ENCODE measurements at regions not wholly inside any gene's neighbourhood (a gene's known extent, or its start where the extent isn't known, plus 50 kb on each side); places are given as distances from the start of the nearest gene placed in this dataset.
"Not testable (repeated sequence)": the region's sequence is repeated elsewhere in the genome, so short reads cannot be mapped to it uniquely, and the experiment has no call there.

DNA sequence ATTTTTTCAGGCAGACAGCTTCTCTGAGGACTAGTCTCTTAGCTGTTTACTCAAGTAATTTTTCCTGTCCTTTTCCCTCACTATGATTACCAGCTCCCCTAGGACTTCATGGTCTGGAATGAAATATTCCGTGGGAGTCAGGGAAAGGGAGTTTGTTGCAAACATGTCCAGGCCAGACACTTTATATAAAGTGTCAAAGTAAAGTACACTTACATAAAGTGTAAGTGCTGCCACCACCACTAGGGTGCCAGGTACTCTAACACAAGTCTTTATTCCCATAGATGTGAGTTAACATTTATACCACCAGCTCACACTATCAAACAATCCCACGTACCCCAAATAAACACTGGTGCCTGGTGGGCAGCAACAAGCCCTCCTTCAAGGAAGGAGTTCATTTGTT lies 179.8 kb downstream of the SNRPN start:
- ATAC-seq (peak; percentile 43), DNase-seq (no peak)
- intact Hi-C loops (cut with micrococcal nuclease), result no loop called here

DNA sequence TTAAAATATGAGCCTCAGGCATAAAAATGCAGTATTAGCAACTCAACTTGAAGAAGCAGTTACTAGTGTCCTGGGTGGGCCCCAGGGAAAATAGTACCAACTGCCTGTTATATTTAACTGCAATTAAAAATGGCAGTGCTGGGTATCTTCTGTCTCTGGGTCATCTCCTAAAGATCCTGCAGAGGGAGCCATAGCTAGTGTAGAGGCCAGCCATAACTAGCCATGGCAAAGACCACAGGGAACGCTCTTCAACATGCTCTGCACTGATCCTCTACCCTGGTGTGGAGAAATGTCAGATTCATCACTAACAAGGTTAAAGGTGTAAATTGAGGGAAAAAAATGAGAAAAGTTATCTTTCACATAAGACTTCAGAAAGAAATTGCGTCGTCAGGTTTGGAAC lies 181.3 kb downstream of the SNRPN start:
- intact Hi-C loops (cut with micrococcal nuclease), result no loop called here
- ATAC-seq, result peak; percentile 61

DNA sequence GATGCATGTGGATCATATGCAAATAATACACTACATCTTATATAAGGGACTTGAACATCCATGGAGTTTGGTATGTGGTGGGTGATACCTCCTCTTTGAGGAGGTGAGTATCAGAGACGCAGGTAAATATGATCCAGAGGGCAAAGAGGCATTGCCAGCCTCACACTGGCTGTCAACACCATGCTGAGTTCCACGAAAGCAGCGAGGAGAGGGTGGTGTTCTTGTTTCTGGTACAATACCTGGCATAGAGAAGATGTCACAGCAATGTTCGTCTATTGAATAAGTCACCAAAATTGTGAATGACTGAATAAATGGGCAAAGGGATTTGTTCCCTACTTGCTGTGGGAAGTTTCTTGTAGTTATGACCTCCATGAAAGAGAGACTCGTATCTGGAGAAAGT lies 182.2 kb downstream of the SNRPN start:
- intact Hi-C loops (cut with micrococcal nuclease), result no loop called here
- no peak for DNase-seq
- no peak for ATAC-seq

More for the DNA sequence above, 181.3 kb downstream of the SNRPN start:
- DNase-seq, result no peak

DNA sequence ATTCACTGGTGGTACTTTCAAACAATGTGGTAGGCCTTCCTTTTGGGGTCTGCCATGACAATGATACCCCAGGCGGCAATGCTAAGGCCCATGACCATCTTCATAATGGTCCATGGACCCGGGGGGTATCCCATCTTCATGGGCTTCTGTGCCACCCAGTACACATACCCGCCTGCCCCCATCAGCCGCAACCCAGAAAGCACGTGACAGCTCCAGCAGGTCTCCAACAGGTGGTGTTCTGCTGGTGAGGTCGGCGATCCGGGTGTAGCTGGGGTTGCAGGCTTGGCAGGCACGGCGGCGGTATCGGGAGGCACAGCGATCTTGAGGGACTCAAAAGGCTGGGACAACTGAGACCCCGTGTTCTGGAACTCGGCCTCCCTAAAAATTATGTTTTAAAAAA lies 214.5 kb downstream of the SNRPN start:
- intact Hi-C loops (cut with micrococcal nuclease), result no loop called here
- DNase-seq, result peak; percentile 12

DNA sequence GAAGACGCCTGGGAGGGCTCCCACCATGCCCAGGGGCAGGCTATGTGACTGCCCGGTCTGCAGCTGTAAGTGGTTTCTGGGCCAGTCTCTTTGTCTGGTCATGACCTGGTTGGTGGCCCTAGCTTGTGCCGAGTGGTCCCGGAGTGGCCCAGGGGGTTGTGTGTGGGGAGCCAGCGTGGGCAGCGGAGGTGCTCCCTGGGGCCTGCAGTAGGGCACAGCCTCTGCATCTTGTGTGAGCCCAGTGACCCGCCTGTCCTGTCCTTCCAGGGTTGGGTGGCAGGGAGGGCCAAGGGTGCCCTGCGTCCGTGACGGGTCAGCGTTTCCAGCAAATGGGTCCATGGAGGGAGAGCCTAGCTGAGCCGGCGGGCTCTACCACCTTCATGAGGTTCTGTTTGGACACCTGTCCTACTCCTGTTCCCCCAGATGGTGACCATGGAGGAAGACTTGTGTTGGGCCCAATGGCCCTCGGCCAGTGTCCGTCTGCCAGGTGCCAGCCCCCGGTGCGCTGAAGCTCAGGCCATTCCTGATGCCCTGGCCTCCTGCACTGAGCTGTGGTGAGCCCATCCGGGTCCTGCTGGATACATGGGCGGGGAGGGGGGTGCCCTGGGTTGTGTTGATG lies 215.4 kb downstream of the SNRPN start:
- peak; percentile 19 for DNase-seq
- no peak for ATAC-seq
- intact Hi-C loops (cut with micrococcal nuclease), result no loop called here

More for the DNA sequence above, 214.5 kb downstream of the SNRPN start:
- no peak for ATAC-seq

DNA sequence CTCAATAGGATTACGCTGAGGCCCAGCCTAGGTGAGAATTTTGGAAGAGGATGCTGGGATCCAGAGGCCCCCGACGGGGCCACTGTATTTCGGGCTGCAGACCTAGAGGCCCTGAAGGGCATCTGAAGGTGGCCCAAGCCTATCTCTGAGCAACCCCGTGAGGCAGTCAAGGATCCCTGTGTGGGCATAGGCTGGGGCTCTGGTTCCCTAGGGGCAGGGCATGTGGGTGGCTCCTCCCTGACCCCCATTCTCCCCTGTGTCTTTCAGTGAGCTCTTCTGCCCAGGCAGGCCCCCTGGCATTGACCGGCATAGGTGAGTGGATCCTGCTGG lies 216.0 kb downstream of the SNRPN start:
- no peak for ATAC-seq
- intact Hi-C loops (cut with micrococcal nuclease), result no loop called here
- DNase-seq, result peak; percentile 1

DNA sequence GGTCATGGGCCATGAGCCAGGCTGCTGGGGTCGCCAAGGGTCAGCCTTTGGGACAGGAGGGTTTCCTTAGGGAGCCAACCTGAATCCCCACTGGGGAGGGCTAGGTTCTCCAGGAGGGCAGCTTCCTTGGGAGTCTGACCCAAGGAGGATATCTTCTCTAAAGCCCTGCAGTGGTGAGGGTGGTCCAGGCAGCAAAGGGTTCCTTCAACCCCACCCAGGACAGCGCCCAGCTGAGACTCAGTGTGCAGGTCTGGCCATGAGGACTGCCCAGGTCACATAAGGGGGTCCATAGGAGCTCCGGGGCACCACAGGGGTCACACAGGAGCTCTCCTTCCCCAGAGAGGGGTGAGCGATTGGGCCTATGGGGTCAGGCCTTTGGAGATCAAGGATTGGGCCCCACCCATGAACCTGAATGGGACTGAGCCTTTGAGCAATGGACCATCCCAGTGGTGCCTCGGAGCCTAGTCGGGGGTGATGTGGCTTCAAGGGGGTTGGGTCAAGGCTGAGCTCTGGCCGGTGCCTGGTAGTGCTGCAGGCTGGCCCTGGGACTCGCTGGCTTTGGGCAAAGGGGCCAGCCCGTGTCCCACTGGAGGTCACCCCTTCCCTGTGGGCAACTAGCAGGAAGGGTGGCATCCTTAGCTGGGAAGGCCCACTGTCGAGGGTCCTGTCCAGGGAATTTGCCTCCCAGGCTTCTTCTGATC lies 216.5 kb downstream of the SNRPN start:
- ATAC-seq (no peak), DNase-seq (peak; percentile 23)
- intact Hi-C loops (cut with micrococcal nuclease), result no loop called here

DNA sequence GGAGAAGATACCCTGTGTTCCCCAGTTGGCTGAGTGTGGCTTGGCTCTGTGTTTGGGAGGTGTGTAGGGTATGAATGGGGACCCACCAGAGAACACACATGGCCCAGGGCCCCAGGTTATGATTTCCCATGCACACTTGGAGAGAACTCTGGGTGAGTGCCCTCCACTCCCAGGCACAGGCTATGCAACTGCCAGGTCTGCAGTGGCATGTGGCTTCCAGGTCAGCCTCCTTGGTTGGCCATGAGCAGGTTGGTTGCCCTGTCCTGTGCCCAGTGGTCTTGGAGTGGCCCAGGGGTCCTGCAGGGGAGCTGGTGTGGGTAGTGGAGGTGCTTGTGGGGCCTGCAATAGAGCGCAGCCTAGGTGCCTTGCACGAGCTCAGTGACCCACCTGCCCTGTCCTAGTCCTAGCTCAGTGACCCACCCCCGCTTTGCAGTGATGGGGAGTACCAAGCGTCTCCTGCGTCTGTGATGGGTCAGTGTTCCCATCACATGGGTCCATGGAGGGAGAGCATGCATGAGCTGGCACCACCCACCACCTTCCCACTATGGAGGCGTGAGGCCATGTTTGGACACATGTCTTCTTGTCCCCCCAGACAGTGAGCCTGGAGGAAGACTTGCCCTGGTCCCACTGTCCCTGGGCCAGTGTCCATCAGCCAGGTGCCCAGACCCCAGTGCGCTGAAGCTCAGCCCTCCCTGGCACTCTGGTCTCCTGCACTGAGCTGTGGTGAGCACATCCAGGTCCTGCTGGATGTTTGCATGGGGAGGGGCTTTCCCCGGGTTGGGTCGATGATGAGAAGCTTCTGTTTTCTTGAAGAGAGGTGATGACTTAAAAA lies 217.3 kb downstream of the SNRPN start:
- no peak for ATAC-seq
- peak; percentile 7 for DNase-seq
- intact Hi-C loops (cut with micrococcal nuclease), result no loop called here

DNA sequence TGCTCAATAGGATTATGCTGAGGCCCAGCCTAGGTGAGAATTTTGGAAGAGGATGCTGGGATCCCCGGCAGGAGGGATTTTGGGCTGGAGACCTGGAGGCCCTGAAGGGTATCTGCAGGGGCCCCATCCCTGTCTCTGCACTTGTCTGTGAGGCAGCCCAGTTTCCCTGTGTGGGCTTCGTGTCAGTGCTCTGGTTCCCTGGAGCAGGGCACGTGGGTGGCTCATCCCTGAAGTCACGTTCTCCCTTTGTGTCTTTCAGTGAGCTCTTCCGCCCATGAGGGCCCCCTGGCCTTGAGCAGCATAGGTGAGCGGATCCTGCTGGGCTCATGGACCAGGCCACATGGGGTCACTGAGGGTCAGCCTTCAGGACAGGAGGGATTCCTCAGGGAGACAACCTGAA lies 217.9 kb downstream of the SNRPN start:
- no peak for DNase-seq
- intact Hi-C loops (cut with micrococcal nuclease), result no loop called here
- no peak for ATAC-seq

DNA sequence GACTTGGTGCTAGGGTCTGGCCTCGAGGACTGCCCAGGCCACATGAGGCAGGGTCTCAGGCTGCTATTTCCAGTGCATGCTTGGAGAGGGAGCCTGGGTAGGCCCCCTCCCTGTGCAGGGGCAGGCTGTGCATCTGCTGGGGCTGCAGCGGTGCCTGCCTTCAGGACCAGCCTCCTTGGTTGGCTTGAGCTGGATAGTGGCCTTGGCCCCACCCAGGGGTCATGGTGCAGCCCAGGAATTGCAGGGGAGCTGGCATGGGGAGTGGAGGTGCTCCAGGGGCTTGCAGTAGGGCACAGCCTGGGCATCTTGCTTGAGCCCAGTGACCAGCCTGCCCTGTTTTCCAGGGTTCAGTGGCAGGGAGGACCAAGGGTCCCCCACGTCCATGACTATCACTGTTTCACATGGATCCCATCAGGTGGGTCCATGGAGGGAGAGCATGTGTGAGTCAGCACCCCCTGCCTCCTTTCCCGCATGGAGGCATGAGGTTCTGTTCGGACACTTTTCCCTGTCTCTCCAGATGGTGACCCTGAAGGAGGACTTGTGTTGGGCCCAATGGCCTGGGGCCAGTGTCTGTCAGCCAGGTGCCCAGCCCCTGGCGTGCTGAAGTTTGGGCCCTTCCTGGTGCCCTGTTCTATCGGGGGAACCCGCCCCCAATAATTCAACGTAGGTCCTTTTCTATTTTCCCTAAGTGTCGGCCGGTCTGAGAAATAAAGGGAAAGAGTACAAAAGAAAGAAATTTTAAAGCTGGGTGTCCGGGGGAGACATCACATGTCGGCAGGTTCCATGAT lies 218.6 kb downstream of the SNRPN start:
- intact Hi-C loops (cut with micrococcal nuclease), result no loop called here
- DNase-seq (peak; percentile 16), ATAC-seq (no peak)

DNA sequence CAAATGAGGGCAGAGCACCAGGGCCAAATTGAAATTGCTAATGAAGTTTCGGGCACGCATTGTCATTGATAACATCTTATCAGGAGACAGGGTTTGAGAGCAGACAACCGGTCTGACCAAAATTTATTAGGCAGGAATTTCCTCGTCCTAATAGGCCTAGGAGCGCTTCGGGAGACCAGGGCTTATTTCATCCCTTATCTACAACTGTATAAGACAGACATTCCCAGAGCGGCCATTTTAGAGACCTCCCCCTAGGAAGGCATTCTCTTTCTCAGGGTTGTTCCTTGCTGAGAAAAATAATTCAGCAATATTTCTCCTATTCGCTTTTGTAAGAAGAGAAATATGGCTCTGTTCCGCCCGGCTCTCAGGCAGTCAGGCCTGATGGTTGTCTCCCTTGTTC lies 219.4 kb downstream of the SNRPN start:
- intact Hi-C loops (cut with micrococcal nuclease); DNase-seq; ATAC-seq: not testable (repeated sequence)

DNA sequence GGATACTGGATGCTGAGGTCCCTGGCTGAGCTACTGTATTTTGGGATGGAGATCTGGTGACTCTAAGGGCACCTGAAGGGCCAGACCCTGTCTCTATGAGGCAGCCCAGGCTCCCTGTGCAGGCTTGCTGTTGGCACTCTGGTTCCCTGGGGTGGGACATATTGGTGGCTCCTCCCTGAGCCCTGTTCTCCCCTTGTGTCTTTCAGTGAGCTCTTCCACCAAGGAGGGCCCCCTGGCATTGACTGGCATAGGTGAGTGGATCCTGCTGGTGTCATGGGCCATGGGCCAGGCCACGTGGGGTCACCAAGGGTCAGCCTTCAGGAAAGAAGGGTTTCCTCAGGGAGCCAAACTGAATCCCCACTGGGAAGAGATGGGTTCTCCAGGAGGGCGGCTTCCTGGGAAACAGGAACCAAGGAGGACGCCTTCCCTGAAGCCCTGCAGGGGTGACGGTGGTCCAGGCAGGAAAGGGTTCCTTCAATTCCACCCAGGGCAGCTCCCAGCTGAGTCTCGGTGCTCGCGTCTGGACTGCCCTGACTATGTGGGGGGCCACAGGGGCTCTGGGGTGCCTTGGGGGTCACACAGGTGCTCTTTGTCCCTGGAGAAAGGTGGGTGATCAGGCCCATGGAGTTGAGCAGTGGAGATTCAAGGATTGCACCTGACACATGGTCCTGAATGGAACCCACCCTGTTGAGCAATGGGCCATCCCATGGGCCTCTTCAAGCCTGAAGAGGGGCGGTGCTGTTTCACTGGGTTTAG lies 220.4 kb downstream of the SNRPN start:
- intact Hi-C loops (cut with micrococcal nuclease), result no loop called here
- peak; percentile 9 for DNase-seq
- no peak for ATAC-seq

DNA sequence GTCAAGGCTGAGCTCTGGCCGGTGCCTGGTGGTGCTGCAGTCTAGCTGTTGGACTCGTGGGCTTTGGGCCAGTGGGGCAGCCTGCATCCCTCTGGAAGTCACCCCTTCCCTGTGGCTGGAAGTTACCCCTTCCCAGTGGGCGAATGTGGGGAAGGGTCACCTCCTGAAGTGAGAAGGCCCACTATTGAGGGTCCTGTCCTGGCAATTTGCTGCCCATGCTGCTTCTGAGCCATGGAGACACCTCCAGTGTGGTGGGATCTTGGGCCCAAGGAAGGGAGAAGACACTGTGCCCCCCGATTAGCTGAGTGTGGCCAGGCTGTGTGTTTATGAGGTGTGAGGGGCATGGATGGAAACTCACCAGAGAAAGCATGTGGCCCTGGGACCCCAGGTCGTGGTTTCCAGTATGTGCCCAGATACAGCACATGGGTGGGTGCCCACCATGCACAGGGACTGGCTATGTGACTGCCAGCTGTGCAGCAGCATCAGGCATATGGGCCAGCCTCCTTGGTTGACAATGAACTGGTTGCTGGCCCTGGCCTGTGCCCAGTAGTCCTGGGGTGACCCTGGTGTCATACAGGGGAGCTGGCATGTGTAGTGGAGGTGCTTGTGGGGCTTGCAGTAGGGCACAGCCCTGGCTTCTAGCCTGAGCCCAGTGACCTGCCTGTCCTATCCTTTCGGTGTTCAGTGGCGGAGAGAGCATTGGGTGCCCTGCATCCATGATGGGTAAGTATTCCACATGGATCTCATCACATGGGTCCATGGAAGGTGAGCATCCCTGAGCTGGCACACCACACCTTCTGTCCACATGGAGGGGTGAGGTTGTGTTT lies 221.2 kb downstream of the SNRPN start:
- intact Hi-C loops (cut with micrococcal nuclease), result no loop called here
- DNase-seq (peak; percentile 5), ATAC-seq (no peak)

DNA sequence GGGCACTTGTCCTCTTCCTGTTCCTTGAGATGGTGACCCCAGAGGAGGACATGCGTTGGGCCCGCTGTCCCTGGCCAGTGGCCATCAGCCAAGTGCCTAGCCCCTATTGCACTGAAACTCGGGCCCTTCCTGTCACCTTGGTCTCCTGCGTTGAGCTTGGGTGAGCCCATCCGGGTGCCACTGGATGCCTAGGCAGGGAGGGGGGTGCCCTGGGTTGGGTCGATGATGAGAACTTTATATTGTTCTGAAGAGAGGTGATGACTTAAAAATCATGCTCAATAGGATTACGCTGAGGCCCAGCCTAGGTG lies 221.8 kb downstream of the SNRPN start:
- intact Hi-C loops (cut with micrococcal nuclease), result no loop called here
- peak; percentile 7 for DNase-seq
- ATAC-seq, result no peak

DNA sequence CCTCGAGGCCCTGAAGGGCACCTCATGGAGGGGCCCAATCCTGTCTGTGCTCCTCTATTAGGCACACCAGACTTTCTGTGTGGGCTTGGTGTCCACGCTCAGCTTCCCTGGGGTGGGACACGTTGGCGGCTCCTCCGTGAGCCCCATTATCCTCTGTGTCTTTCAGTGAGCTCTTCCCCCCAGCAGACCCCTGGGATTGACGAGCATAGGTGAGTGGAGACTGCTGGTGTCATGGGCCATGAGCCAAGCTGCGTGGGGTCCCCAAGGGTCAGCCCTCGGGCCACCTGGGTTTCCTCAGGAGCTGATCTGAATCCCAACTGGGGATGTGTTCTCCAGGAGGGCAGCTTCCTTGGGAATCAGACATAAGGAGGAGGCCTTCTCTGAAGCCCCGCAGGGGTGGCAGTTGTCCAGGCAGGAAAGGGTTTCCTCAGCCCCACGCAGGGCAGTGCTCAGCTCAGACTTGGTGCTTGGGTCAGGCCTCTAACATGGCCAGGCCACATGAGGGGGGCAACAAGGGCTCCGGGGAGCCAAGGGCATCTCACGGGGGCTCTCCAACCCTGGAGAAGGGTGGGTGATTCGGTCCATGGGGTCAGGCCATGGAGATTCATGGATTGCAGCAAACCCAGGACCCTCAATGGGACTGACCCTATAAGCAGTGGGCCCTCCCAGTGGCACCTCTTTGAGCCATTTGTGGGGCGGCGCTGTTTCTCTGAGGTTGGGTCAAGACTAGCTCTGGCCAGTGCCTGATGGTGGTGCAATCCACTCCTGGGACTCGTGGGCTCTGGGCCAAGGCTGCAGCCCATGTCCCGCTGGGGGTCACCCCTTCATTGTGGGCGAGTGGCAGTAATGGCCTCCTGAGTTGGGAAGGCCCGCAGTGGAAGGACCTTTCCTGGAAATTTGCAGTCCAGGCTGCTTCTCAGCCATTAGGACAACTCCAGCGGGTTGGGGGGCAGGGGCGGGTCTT lies 222.5 kb downstream of the SNRPN start:
- intact Hi-C loops (cut with micrococcal nuclease), result no loop called here
- peak; percentile 13 for DNase-seq
- no peak for ATAC-seq

DNA sequence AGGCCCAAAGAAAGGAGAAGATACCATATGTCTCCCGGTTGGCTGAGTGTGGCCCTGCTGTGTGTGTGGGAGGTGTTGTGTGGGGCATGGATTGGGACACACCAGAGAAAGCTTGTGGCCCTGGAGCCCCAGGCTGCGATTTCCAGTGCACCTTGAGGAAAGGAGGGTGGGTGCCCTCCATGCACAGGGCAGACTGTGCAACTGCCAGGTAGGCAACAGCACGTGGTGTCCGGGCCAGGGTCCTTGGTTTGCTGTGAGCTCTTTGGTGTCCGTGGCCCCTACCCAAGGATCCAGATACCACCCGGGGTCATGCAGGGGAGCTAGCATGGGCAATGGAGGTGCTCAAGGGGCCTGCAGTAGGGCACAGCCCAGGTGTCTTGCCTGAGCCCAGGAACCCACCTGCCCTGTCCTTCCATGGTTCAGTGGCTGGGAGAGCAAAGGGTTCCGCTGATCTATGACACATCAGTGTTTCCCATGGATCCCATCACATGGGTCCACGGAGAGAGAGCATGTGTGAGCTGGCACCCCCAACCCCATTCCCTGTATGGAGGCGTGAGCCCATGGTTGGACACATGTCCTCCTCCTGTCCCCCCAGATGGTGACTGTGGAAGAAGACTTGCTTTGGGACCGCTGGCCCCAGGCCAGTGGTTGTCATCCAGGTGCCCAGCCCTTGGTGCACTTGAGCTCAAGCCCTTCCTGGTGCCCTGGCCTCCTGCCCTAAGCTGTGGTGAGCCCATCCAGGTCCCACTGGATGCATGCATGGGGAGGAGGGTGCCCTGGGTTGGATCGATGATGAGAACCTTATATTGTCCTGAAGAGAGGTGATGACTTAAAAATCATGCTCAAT lies 223.4 kb downstream of the SNRPN start:
- DNase-seq (peak; percentile 14), ATAC-seq (no peak)
- intact Hi-C loops (cut with micrococcal nuclease), result no loop called here

Data from left ventricle myocardium superior (tissue), 1 donor.